GM18505 (cell line): ENCODE measurements at regions not wholly inside any gene's neighbourhood (a gene's known extent, or its start where the extent isn't known, plus 50 kb on each side); places are given as distances from the start of the nearest gene placed in this dataset.
"Not testable (repeated sequence)": the region's sequence is repeated elsewhere in the genome, so short reads cannot be mapped to it uniquely, and the experiment has no call there.

ENCODE experiments used
- ATAC-seq: cut with Tn5 transposase; IDR thresholded peaks from one replicate; pipeline ENCODE4 v1.9.1; 2021; ENCODE audit not compliant: unreplicated experiment
- POLR2A ChIP-seq: IDR thresholded peaks from 4 replicates; pipeline ENCODE4 v1.6.1; 2011; ENCODE audit warnings: borderline replicate concordance; ENCODE audit not compliant: insufficient read depth, insufficient read length; ENCODE audit errors: extremely low read depth

DNA sequence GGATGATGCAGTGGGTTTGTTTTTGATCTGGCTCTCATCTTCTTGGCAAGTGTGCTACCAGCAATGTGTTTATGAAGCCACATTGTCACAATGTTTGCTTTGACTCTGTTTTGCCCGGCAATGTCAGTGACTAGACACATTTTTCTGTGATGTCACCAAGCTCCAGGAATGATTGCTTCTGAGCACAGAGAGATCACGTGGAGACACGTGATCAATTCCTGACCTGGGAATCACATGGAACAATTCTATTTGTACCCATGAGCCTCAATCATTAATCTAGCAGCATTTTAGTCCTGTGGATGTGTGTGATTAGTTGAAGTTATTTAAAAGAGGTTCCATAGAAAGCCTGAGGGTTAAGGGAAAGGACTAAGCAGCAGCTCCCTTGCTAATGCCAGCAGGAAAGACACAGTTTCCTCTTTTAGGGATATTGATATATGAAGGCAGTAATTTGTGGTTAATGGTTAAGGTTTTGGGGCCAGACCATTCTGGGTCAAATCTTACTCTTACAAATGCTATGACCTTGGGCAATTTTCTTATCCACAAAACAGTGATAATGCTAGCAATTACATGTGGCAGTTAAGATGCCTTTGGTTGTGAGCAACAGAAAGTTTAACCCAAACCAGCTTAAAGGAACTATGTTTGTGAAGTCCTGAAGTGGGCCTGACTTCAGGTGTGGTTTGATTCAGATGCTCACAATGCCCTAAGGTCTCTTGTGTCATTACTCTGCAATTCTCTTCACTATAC lies 59.0 kb downstream of the FASLG start:
- TF ChIP-seq POLR2A: no peak
- no peak for ATAC-seq

DNA sequence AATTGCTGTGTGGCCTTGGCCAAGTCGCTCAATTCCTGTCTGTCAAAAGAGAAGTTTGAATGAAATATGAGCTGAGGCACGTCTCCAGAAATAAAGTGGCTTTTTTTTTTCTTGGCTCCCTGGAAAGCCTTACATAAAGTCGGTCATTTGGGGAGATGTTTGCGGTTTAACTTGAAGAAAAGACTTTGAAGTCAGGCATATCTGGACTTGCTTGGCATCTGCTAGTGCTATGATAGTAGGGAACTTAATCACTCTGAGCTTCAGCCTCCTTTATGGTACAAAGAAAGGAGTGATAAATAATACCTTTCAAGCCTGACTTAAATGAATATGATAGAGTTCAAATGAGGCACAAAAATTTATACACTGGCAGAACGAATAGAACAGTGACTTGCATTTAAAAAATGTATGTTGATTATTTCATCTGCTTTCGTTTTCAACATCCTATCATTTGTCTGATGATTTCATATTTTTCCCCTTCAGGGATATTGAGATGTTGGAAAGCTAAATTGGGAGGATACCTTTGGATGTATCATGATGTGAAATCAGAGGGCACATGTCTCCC lies 60.2 kb downstream of the FASLG start:
- no peak for TF ChIP-seq POLR2A
- ATAC-seq: no peak

DNA sequence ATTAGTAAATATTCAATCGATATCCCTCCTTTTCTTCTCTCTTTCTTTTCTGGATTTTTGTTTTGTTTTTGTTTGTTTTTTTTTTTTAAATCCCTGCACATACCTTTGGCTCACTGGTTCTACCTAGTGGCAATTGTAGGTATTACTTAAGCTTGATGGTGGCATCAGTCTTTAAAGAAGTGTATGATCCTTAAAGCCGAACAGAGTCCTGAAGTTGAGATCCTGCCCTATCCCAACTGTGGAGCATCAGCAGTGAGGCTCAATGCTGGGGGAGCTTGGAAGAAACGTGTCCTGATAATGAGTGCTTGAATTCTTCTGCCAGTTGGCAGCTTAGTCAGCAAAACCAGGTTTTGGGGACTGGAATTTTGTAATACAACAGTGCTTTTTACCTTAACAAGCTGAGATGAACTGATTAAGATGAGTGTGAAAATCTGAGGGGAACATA lies 60.8 kb downstream of the FASLG start:
- ATAC-seq: no peak
- no peak for TF ChIP-seq POLR2A

DNA sequence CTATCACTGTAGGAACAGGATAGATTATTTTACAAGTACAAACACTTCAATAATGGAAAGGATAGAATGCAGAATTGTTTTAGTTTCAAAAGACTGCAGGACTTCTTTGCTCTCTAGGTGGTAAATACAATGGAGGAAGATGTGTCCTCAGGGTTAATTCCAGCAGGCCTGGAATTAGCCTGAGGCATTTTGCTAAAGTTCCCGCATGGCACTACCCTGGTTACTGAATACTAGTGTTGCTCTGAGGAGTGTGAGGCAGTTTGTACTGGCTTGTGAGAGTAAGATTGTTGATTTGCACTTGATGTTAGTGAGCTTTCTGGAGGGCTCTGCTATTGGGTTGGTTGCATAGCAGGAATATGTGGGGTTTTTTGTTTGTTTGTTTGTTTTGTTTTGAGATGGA lies 61.4 kb downstream of the FASLG start:
- no peak for ATAC-seq
- TF ChIP-seq POLR2A: no peak

DNA sequence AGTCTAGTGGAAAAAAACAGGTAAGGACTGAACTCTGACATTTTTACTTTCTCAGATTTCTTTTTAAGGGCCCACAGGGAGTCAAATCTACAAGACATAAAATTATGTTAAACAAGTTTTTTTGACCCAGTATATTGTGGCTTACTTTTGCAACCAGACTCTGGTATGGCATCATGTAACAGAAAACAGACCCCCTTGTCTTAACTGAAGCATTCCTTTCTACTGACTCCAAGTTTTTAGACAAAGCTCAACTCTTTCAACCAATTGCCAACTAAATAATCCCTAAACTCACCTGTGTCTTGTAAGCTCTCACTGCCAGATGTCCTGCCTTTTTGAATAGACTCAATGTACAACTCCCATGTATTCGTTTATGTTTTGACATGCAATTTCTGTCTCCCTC lies 64.3 kb downstream of the FASLG start:
- TF ChIP-seq POLR2A: no peak
- no peak for ATAC-seq

DNA sequence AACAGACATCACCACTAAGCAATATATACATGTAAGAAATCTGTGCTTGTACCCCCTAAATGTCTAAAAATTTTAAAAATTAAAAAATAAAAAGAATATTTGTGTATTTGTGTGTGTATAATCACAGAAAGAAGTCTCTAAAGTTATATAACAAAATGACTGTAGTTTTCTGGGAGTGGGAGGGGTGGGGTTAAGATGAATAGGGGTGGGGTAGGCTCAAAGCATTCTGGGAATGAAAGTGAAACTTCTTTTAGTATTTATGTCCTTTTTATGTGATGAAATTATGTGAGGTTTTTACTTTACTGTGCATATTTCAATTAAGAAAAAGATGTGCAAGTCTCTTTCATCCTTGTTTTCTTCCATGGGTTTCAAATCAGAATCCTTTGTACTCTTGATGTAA lies 65.3 kb downstream of the FASLG start:
- no peak for ATAC-seq

DNA sequence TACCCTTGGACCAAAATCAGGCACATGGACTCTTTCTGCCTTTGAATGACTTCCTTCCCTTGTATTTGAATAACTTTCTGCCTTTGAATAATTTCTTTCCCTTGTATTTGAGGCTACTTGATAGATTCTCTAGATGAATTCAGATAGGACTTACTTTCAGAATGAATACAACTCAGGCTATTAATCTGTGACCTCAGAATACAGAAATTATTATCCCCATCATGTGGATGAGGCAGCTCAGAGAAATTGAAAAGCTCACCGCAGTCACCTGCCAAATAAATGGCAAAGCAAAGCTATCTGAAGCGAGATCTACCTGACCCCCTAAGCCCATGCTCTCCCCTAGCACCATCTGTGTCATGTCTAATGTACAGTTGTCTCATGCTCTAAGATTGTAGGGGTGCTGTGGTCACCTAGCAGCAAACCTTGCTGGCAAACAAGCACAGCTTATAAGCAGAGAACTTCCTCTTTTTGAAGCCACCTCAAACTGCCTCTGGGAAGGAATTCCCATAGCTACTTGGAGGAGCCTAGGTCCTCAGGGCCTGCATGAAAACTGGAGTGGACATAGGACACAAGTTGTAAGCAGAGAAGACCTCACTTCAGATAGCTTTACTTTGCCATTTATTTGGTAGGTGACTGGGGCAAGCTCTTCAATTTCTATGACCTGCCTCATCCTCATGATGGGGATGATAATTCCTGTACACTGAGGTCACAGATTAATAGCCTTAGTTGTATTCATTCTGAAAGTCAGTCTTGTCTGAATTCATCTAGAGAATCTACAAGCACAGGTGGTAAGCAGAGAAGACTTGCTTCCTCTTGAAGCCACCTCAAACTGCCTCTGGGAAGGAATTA lies 66.1 kb downstream of the FASLG start:
- peak; percentile 81 for ATAC-seq
- no peak for TF ChIP-seq POLR2A

More for the DNA sequence above, 65.3 kb downstream of the FASLG start:
- TF ChIP-seq POLR2A: no peak

DNA sequence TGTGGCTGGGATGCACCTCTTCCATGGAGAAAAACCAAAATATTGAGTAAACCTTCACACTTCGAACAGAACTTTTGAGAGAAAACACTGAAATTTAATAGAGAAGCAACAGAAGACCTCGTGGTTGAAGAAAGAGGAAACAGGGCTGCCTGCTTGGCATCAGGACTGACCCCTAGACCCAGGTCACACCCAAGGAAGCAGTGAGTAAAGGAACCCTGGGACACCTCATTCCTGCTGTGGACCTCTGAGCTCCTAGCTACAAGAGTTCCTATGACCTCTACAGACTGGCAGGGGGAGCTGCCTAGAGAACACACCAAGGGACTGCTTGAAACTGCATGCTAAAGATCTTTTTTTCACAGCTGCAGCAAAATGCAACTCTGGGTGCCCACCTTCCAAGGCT lies 67.8 kb downstream of the FASLG start:
- no peak for TF ChIP-seq POLR2A
- no peak for ATAC-seq

DNA sequence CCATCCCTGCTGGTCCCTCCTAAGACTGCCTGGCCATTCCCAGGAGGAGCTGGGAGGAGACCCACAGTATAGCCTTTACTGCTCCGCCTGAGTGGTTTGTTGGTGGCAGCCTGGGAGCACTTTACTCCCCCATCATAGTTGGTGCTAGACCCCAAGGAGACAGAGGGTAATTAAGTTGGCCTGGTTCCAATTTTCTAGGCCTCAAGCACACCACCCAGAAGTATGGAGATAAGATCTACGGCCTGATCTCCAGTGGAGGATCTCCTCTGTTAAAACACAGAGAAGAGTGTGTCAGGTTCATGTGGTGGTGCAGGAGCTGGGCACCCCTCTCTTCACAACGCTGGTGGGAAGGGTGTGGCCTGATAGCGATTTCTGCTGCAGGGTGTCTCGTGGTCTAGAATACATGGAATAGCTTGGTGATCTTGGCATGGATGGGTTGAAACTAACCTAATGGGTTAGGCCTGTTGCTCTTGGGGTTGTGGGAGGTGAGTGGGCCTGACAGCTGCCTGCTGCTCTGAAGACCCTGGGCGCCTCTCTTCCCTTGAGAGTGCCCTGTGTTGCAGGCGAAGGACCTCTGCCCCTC lies 68.5 kb downstream of the FASLG start:
- ATAC-seq: no peak
- no peak for TF ChIP-seq POLR2A

DNA sequence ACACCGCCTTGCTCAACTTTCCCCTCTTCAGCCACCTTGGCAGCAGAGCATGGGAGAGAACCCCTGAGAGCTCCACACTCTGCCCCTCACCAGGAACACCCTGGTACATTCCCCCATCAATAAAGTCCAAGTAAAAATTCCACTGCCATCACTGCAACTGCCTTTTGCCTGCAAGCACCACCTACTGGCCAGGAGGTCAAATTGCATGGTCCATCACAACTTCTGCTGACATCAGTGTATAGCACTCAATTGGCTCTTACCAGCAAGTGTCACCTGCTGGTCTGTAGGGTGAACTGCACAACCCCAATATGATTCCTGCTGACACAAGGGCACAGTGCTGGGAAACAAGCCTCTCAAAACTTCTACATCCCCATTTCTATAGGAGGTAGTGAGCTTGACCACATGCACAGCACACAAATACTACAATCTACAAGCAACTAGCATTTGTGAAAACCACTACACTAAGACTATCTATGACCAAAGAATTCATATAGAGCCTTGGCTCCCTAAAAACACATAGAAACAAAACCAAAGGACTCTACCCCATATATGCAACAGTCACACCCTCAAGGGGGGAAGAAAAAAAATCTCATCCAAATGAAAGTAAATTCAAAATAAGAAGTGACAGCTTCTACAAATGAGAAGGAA lies 69.2 kb downstream of the FASLG start:
- ATAC-seq: no peak

DNA sequence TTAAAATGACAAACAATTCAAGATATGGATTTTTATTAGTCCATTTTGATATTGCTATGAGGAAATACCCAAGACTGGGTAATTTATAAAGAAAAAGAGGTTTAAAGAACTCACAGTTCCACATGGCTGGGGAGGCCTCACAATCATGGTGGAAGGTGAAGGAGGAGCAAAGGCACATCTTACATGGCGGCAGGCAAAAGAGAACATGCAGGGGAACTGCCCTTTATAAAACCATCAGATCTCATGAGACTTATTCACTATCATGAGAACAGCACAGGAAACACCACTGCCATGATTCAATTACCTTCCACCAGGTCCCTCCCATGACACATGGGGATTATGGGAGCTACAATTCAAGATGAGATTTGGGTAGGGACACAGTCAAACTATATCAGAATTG lies 69.8 kb downstream of the FASLG start:
- ATAC-seq: not testable (repeated sequence)

More for the DNA sequence above, 69.2 kb downstream of the FASLG start:
- TF ChIP-seq POLR2A: no peak

DNA sequence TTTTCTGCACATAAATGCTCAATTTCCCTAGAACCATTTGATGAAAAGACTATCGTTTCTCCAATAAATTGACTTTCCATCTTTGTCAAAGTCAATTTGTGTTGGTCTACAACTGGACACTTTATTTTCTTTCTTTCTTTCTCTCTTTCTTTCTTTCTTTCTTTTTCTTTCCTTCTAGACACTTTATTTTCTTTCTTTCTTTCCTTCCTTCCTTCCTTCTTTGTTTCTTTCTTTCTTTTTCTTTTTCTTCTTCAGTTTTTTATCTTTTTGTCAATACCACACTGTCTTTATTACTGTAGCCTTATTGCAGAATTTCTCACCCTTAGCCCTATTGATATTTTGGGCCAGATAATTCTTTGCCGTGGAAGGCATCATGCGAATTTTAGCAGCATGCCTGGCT lies 73.5 kb downstream of the FASLG start:
- no peak for TF ChIP-seq POLR2A
- ATAC-seq: no peak

DNA sequence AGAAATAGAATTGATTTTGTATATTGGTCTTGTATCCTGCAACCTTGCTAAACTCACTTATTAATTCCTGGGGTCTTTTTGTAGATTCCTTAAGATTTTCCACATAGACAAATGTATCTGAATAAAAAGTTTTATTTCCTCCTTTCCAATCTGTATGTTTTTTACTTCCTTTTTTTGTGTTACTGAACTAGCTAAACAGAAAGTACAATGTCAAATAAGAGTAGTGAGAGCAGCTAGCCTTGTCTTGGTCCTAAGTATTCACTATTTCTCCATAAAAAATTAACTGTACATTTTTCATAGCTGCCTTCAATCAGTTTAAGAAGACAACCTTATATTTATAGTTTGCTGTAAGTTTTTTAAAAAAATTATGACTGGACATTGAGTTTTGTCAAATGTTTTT lies 74.9 kb downstream of the FASLG start:
- no peak for ATAC-seq
- no peak for TF ChIP-seq POLR2A
